Right lobe of liver (tissue), 6 donors: ENCODE measurements at regions not wholly inside any gene's neighbourhood (a gene's known extent, or its start where the extent isn't known, plus 50 kb on each side); places are given as distances from the start of the nearest gene placed in this dataset.
A peak's percentile ranks its signal among the peaks of the same experiment; 100 is the strongest.

ENCODE experiments used
- ATAC-seq, 4 donors: fragments of 200-7000 bp; cut with Tn5 transposase; one replicate each; pipeline ENCODE4 v1.9.1; 2020; ENCODE audit warnings: mild to moderate bottlenecking in 4 of 4, moderate library complexity in 4 of 4
- DNase-seq, 3 donors: peaks; one replicate each; pipeline ENCODE4 v3.0.0-alpha.2; 2020
- H3K27ac ChIP-seq, 3 donors: fragments of 200-600 bp; one replicate each; pipeline ENCODE4 v1.8.0; 2022
- H3K27me3 ChIP-seq, 2 donors: fragments of 200-600 bp; one replicate each; pipeline ENCODE4 v1.8.0; 2022
- H3K36me3 ChIP-seq, 4 donors: fragments of 200-600 bp; sonication (generic) in 1 of 4; one replicate each; pipeline versions ENCODE4 v1.5.1 to v1.8.0; 2017 to 2022; ENCODE audit warnings: control low read depth in 1 of 4
- H3K4me1 ChIP-seq, 4 donors: fragments of 200-600 bp; sonication (generic) in 1 of 4; one replicate each; pipeline versions ENCODE4 v1.5.1 to v1.8.0; 2017 to 2022; ENCODE audit warnings: control low read depth in 1 of 4
- H3K4me3 ChIP-seq, 3 donors: fragments of 200-600 bp; one replicate each; pipeline ENCODE4 v1.8.0; 2022
- H3K9me3 ChIP-seq, 4 donors: fragments of 200-600 bp; sonication (generic) in 1 of 4; one replicate each; pipeline versions ENCODE4 v1.5.1 to v1.8.0; 2017 to 2022; ENCODE audit warnings: control low read depth in 1 of 4
- CTCF ChIP-seq, 4 donors: fragments of 200-600 bp in 3 of 4; fragments of 450-650 bp in 1 of 4; IDR thresholded peaks; one replicate each; pipeline versions ENCODE4 v1.5.1 to v1.8.0; 2016 to 2022; ENCODE audit warnings: antibody characterized with exemption in 4 of 4, mild to moderate bottlenecking in 2 of 4
- POLR2A ChIP-seq: fragments of 450-650 bp; IDR thresholded peaks from one replicate; pipeline ENCODE4 v1.6.1; 2017; ENCODE audit warnings: antibody characterized with exemption, mild to moderate bottlenecking
- WGBS: methylation state at CpG from one replicate; pipeline ENCODE4 v1.1.6; 2018; ENCODE audit warnings: low coverage, low lambda C conversion rate; ENCODE audit not compliant: insufficient coverage; ENCODE audit errors: missing lambda C conversion rate; 5-methylcytosine and 5-hydroxymethylcytosine counted together
- intact Hi-C, 2 donors: fragments of 100-400 bp; cut with DNase I; formaldehyde crosslinking; loops; one replicate each; pipeline versions ENCODE4 v1.11.2 to v1.14.1; 2022
- donor health status: DM: no; HTN: yes; CAD: no.
- donor health status: DM: no; HTN: no; CAD: no.
- donor health status: DM: no; HTN: no; CAD: no.
- donor health status: DM: no; HTN: yes; CAD: no.
- donor health status: DM: no; HTN: yes; CAD: no.

GRCh38 chrX:131830400-131831184 is 192.5 kb upstream of the STK26 start:
- intact Hi-C loops, result no loop called here
- H3K27me3 ChIP-seq, result no peaks in the 10 kb centered on the region
- no peaks in the 10 kb centered on the region for H3K9me3 ChIP-seq
- no peak overlapping the region for H3K27ac ChIP-seq
- H3K4me1 ChIP-seq, result no peaks in the 10 kb centered on the region
- peak overlapping the region in 2 of 3 donors; percentile 4 to 39 for H3K4me3 ChIP-seq
- no peaks in the 10 kb centered on the region for H3K36me3 ChIP-seq
- ATAC-seq, result peak; percentile 48 to 92 (median 88)
- TF ChIP-seq POLR2A, result no peak
- TF ChIP-seq CTCF (IDR thresholded peaks at IDR 0.05), result peak; percentile 46 to 53 (median 50)
- peak in 2 of 3 donors; percentile 36 to 60 for DNase-seq
- 32% methylated on average over 8 of the region's 15 CpGs for WGBS

GRCh38 chrX:131831185-131831520 is 191.9 kb upstream of the STK26 start:
- ATAC-seq (no peak), DNase-seq (no peak)
- Histone ChIP-seq H3K9me3 (no peaks in the 10 kb centered on the region), H3K36me3 (no peaks in the 10 kb centered on the region), H3K27ac (no peak overlapping the region), H3K27me3 (no peaks in the 10 kb centered on the region), H3K4me3 (peak overlapping the region in 1 of 3 donors; percentile 39), H3K4me1 (no peaks in the 10 kb centered on the region)
- WGBS, result 75% methylated on average over 2 of the region's 2 CpGs
- intact Hi-C loops, result no loop called here
- no peak for TF ChIP-seq CTCF (IDR thresholded peaks at IDR 0.05)
- TF ChIP-seq POLR2A, result no peak

- Histone ChIP-seq H3K4me3 (no peak overlapping the region), H3K27me3 (no peaks in the 10 kb centered on the region), H3K4me1 (no peaks in the 10 kb centered on the region), H3K36me3 (no peaks in the 10 kb centered on the region), H3K9me3 (no peaks in the 10 kb centered on the region), H3K27ac (no peak overlapping the region)
- whole genome bisulfite sequencing, result 44% methylated on average over 3 of the region's 3 CpGs
- no peak for TF ChIP-seq CTCF (IDR thresholded peaks at IDR 0.05)
- TF ChIP-seq POLR2A, result no peak
- intact Hi-C loops, result no loop called here
- no peak for DNase-seq
- no peak for ATAC-seq
Measured at GRCh38 chrX:131836161-131836560, 186.9 kb upstream of the STK26 start.

GRCh38 chrX:131837325-131837724 is 185.8 kb upstream of the STK26 start:
- no peak for TF ChIP-seq CTCF (IDR thresholded peaks at IDR 0.05)
- no peak for TF ChIP-seq POLR2A
- DNase-seq, result no peak
- intact Hi-C loops, result no loop called here
- Histone ChIP-seq H3K9me3 (no peaks in the 10 kb centered on the region), H3K27ac (no peak overlapping the region), H3K4me3 (no peak overlapping the region), H3K4me1 (no peaks in the 10 kb centered on the region), H3K36me3 (no peaks in the 10 kb centered on the region), H3K27me3 (peaks cover 0 to under 1% of the 10 kb centered on the region in 2 donors)
- no peak for ATAC-seq
